ENCODE measurements at regions not wholly inside any gene's neighbourhood (a gene's known extent, or its start where the extent isn't known, plus 50 kb on each side); places are given as distances from the start of the nearest gene placed in this dataset.

- peaks cover 0 to 1% of the 10 kb centered on the region in 2 donors for H3K27me3 ChIP-seq (ENCODE audit: control insufficient read depth in 1 of 2, insufficient read depth in 2 of 2, low read length in 1 of 2)
- H3K9me3 ChIP-seq (ENCODE audit: control insufficient read depth, low read length) = peaks cover 2% of the 10 kb centered on the region
- intact Hi-C loops (cut with DNase I) = no loop called here
- no peak overlapping the region for H3K27ac ChIP-seq (ENCODE audit: low read depth in 1 of 2, low read length in 2 of 2)
- ATAC-seq (ENCODE audit: low FRiP score) = no peak
- 74 to 78% methylated on average over 8 of the region's 8 CpGs for WGBS, 2 donors
- no peaks in the 10 kb centered on the region for H3K36me3 ChIP-seq (ENCODE audit: control insufficient read depth in 1 of 2, insufficient read depth in 2 of 2, low read length in 1 of 2)
- H3K4me3 ChIP-seq (ENCODE audit: low read length in 2 of 2) = no peak overlapping the region
- H3K4me1 ChIP-seq (ENCODE audit: control insufficient read depth in 1 of 2, insufficient read depth in 2 of 2, low read length in 2 of 2) = no peaks in the 10 kb centered on the region
- DNase-seq = no peak
Measured at GRCh38 chr16:79316004-79316458, 284.5 kb downstream of the MAF start.

- intact Hi-C loops (cut with DNase I) = no loop called here
- H3K36me3 ChIP-seq (ENCODE audit: control insufficient read depth in 1 of 2, insufficient read depth in 2 of 2, low read length in 1 of 2) = no peaks in the 10 kb centered on the region
- 71 to 77% methylated on average over 11 of the region's 11 CpGs for WGBS, 2 donors
- no peaks in the 10 kb centered on the region for H3K4me1 ChIP-seq (ENCODE audit: control insufficient read depth in 1 of 2, insufficient read depth in 2 of 2, low read length in 2 of 2)
- no peak for ATAC-seq (ENCODE audit: low FRiP score)
- H3K27me3 ChIP-seq (ENCODE audit: control insufficient read depth in 1 of 2, insufficient read depth in 2 of 2, low read length in 1 of 2) = no peaks in the 10 kb centered on the region
- H3K27ac ChIP-seq (ENCODE audit: low read depth in 1 of 2, low read length in 2 of 2) = no peak overlapping the region
- H3K9me3 ChIP-seq (ENCODE audit: control insufficient read depth, low read length) = peaks cover under 1% of the 10 kb centered on the region
- DNase-seq = no peak
- H3K4me3 ChIP-seq (ENCODE audit: low read length in 2 of 2) = no peak overlapping the region
Measured at GRCh38 chr16:79312502-79312901, 288.0 kb downstream of the MAF start.

GRCh38 chr16:79310710-79311109, 289.8 kb downstream of the MAF start:
- WGBS, 2 donors = 5 to 9% methylated on average over 7 of the region's 7 CpGs
- Histone ChIP-seq H3K4me3 (ENCODE audit: low read length in 2 of 2) (no peak overlapping the region), H3K27ac (ENCODE audit: low read depth in 1 of 2, low read length in 2 of 2) (no peak overlapping the region), H3K36me3 (ENCODE audit: control insufficient read depth in 1 of 2, insufficient read depth in 2 of 2, low read length in 1 of 2) (no peaks in the 10 kb centered on the region), H3K9me3 (ENCODE audit: control insufficient read depth, low read length) (no peaks in the 10 kb centered on the region), H3K4me1 (ENCODE audit: control insufficient read depth in 1 of 2, insufficient read depth in 2 of 2, low read length in 2 of 2) (no peaks in the 10 kb centered on the region), H3K27me3 (ENCODE audit: control insufficient read depth in 1 of 2, insufficient read depth in 2 of 2, low read length in 1 of 2) (no peaks in the 10 kb centered on the region)
- ATAC-seq (ENCODE audit: low FRiP score) = no peak
- intact Hi-C loops (cut with DNase I) = no loop called here
- DNase-seq = no peak

GRCh38 chr16:79309606-79310005, 290.9 kb downstream of the MAF start:
- no peaks in the 10 kb centered on the region for H3K36me3 ChIP-seq (ENCODE audit: control insufficient read depth in 1 of 2, insufficient read depth in 2 of 2, low read length in 1 of 2)
- no peaks in the 10 kb centered on the region for H3K9me3 ChIP-seq (ENCODE audit: control insufficient read depth, low read length)
- intact Hi-C loops (cut with DNase I) = no loop called here
- 26 to 41% methylated on average over 6 of the region's 6 CpGs for WGBS, 2 donors
- ATAC-seq (ENCODE audit: low FRiP score) (no peak), DNase-seq (no peak)
- H3K4me1 ChIP-seq (ENCODE audit: control insufficient read depth in 1 of 2, insufficient read depth in 2 of 2, low read length in 2 of 2) = no peaks in the 10 kb centered on the region
- H3K27me3 ChIP-seq (ENCODE audit: control insufficient read depth in 1 of 2, insufficient read depth in 2 of 2, low read length in 1 of 2) = no peaks in the 10 kb centered on the region
- no peak overlapping the region for H3K27ac ChIP-seq (ENCODE audit: low read depth in 1 of 2, low read length in 2 of 2)
- H3K4me3 ChIP-seq (ENCODE audit: low read length in 2 of 2) = no peak overlapping the region

- intact Hi-C loops (cut with DNase I) = no loop called here
- Histone ChIP-seq H3K9me3 (ENCODE audit: control insufficient read depth, low read length) (no peaks in the 10 kb centered on the region), H3K36me3 (ENCODE audit: control insufficient read depth in 1 of 2, insufficient read depth in 2 of 2, low read length in 1 of 2) (no peaks in the 10 kb centered on the region), H3K4me3 (ENCODE audit: low read length in 2 of 2) (no peak overlapping the region), H3K27ac (ENCODE audit: low read depth in 1 of 2, low read length in 2 of 2) (no peak overlapping the region), H3K4me1 (ENCODE audit: control insufficient read depth in 1 of 2, insufficient read depth in 2 of 2, low read length in 2 of 2) (no peaks in the 10 kb centered on the region), H3K27me3 (ENCODE audit: control insufficient read depth in 1 of 2, insufficient read depth in 2 of 2, low read length in 1 of 2) (no peaks in the 10 kb centered on the region)
- WGBS, 2 donors = 87 to 91% methylated on average over 10 of the region's 10 CpGs
- DNase-seq = peak in 1 of 2 donors; percentile 89
- no peak for ATAC-seq (ENCODE audit: low FRiP score)
Measured at GRCh38 chr16:79307214-79307613, 293.3 kb downstream of the MAF start.

- H3K27ac ChIP-seq (ENCODE audit: low read depth in 1 of 2, low read length in 2 of 2) = no peak overlapping the region
- DNase-seq (no peak), ATAC-seq (ENCODE audit: low FRiP score) (no peak)
- 93 to 95% methylated on average over 10 of the region's 10 CpGs for WGBS, 2 donors
- H3K4me3 ChIP-seq (ENCODE audit: low read length in 2 of 2) = no peak overlapping the region
- H3K36me3 ChIP-seq (ENCODE audit: control insufficient read depth in 1 of 2, insufficient read depth in 2 of 2, low read length in 1 of 2) = no peaks in the 10 kb centered on the region
- intact Hi-C loops (cut with DNase I) = no loop called here
- no peaks in the 10 kb centered on the region for H3K9me3 ChIP-seq (ENCODE audit: control insufficient read depth, low read length)
- no peaks in the 10 kb centered on the region for H3K27me3 ChIP-seq (ENCODE audit: control insufficient read depth in 1 of 2, insufficient read depth in 2 of 2, low read length in 1 of 2)
- H3K4me1 ChIP-seq (ENCODE audit: control insufficient read depth in 1 of 2, insufficient read depth in 2 of 2, low read length in 2 of 2) = no peaks in the 10 kb centered on the region
Measured at GRCh38 chr16:79305074-79305473, 295.5 kb downstream of the MAF start.

GRCh38 chr16:79303959-79304387, 296.6 kb downstream of the MAF start:
- intact Hi-C loops (cut with DNase I) = no loop called here
- DNase-seq (no peak), ATAC-seq (ENCODE audit: low FRiP score) (no peak)
- H3K27me3 ChIP-seq (ENCODE audit: control insufficient read depth in 1 of 2, insufficient read depth in 2 of 2, low read length in 1 of 2) = no peaks in the 10 kb centered on the region
- H3K4me3 ChIP-seq (ENCODE audit: low read length in 2 of 2) = no peak overlapping the region
- H3K9me3 ChIP-seq (ENCODE audit: control insufficient read depth, low read length) = no peaks in the 10 kb centered on the region
- H3K27ac ChIP-seq (ENCODE audit: low read depth in 1 of 2, low read length in 2 of 2) = no peak overlapping the region
- 16 to 40% methylated on average over 8 of the region's 8 CpGs for WGBS, 2 donors
- no peaks in the 10 kb centered on the region for H3K36me3 ChIP-seq (ENCODE audit: control insufficient read depth in 1 of 2, insufficient read depth in 2 of 2, low read length in 1 of 2)
- no peaks in the 10 kb centered on the region for H3K4me1 ChIP-seq (ENCODE audit: control insufficient read depth in 1 of 2, insufficient read depth in 2 of 2, low read length in 2 of 2)

GRCh38 chr16:79303206-79303605, 297.3 kb downstream of the MAF start:
- H3K4me3 ChIP-seq (ENCODE audit: low read length in 2 of 2) = no peak overlapping the region
- no peaks in the 10 kb centered on the region for H3K9me3 ChIP-seq (ENCODE audit: control insufficient read depth, low read length)
- no peaks in the 10 kb centered on the region for H3K4me1 ChIP-seq (ENCODE audit: control insufficient read depth in 1 of 2, insufficient read depth in 2 of 2, low read length in 2 of 2)
- ATAC-seq (ENCODE audit: low FRiP score) (no peak), DNase-seq (no peak)
- intact Hi-C loops (cut with DNase I) = no loop called here
- WGBS, 2 donors = 44 to 70% methylated on average over 3 of the region's 3 CpGs
- no peaks in the 10 kb centered on the region for H3K27me3 ChIP-seq (ENCODE audit: control insufficient read depth in 1 of 2, insufficient read depth in 2 of 2, low read length in 1 of 2)
- no peaks in the 10 kb centered on the region for H3K36me3 ChIP-seq (ENCODE audit: control insufficient read depth in 1 of 2, insufficient read depth in 2 of 2, low read length in 1 of 2)
- no peak overlapping the region for H3K27ac ChIP-seq (ENCODE audit: low read depth in 1 of 2, low read length in 2 of 2)

GRCh38 chr16:79302731-79303130, 297.8 kb downstream of the MAF start:
- Histone ChIP-seq H3K9me3 (ENCODE audit: control insufficient read depth, low read length) (no peaks in the 10 kb centered on the region), H3K4me1 (ENCODE audit: control insufficient read depth in 1 of 2, insufficient read depth in 2 of 2, low read length in 2 of 2) (no peaks in the 10 kb centered on the region), H3K27ac (ENCODE audit: low read depth in 1 of 2, low read length in 2 of 2) (no peak overlapping the region), H3K4me3 (ENCODE audit: low read length in 2 of 2) (no peak overlapping the region), H3K36me3 (ENCODE audit: control insufficient read depth in 1 of 2, insufficient read depth in 2 of 2, low read length in 1 of 2) (no peaks in the 10 kb centered on the region), H3K27me3 (ENCODE audit: control insufficient read depth in 1 of 2, insufficient read depth in 2 of 2, low read length in 1 of 2) (no peaks in the 10 kb centered on the region)
- 73 to 85% methylated on average over 7 of the region's 7 CpGs for WGBS, 2 donors
- DNase-seq (no peak), ATAC-seq (ENCODE audit: low FRiP score) (no peak)
- intact Hi-C loops (cut with DNase I) = no loop called here

Data from aorta (tissue), 5 donors.